SK-N-SH (cell line): ENCODE measurements at regions not wholly inside any gene's neighbourhood (a gene's known extent, or its start where the extent isn't known, plus 50 kb on each side); places are given as distances from the start of the nearest gene placed in this dataset.

ENCODE experiments used
- CTCF ChIA-PET: fragments of 300-600, 350-600 bp; formaldehyde crosslinking; extraction: SDS; loops from one replicate; lab custom pipeline; 2021; lab: Yijun Ruan, JAX
- POLR2A ChIA-PET: fragments of 350-600 bp; sonication (Branson Sonifier 250); formaldehyde crosslinking; extraction: SDS; loops from one replicate; lab custom pipeline; 2020; ENCODE audit warnings: antibody characterized with exemption, inconsistent platforms; lab: Yijun Ruan, JAX
- DNase-seq: peaks from one replicate; pipeline ENCODE4 v3.0.0; 2012
- H2AFZ ChIP-seq: fragments of 200-600 bp; sonication (generic); 2 replicates; pipeline ENCODE4 v1.8.1; 2016; ENCODE audit warnings: antibody characterized with exemption, mild to moderate bottlenecking, low read depth
- H3F3A ChIP-seq: fragments of 200-600 bp; sonication (generic); replicated peaks from 2 replicates; pipeline ENCODE3; 2016; ENCODE audit warnings: antibody characterized with exemption, mild to moderate bottlenecking; ENCODE audit not compliant: insufficient read depth
- H3K27ac ChIP-seq, 2 experiments: fragments of 200-500 bp in 1 of 2; fragments of 200-600 bp in 1 of 2; sonication (Bioruptor generic) in 1 of 2; sonication (generic), shearing (Covaris generic) in 1 of 2; 2 replicates each; pipeline versions ENCODE4 v1.5.1 to v1.6.1; 2014 to 2016; ENCODE audit warnings: low read depth in 2 of 2, inconsistent platforms in 1 of 2, low read length in 1 of 2, mild to moderate bottlenecking in 1 of 2, mixed read lengths in 1 of 2
- H3K27me3 ChIP-seq: fragments of 200-600 bp; sonication (generic), shearing (Covaris generic); 2 replicates; pipeline ENCODE4 v1.6.1; 2016; ENCODE audit warnings: mixed run types; ENCODE audit not compliant: insufficient read depth
- H3K36me3 ChIP-seq, 2 experiments: fragments of 200-500 bp in 1 of 2; fragments of 200-600 bp in 1 of 2; sonication (Bioruptor generic) in 1 of 2; sonication (generic) in 1 of 2; replicated peaks in 1 of 2; 2 replicates each; pipeline versions ENCODE3 to v1.5.1; 2014 to 2016; ENCODE audit warnings: low read length in 1 of 2, mild to moderate bottlenecking in 1 of 2; ENCODE audit not compliant: insufficient read depth in 2 of 2, control insufficient read depth in 1 of 2
- H3K4me1 ChIP-seq, 2 experiments: fragments of 200-500 bp in 1 of 2; fragments of 200-600 bp in 1 of 2; sonication (Bioruptor generic) in 1 of 2; sonication (generic), shearing (Covaris generic) in 1 of 2; 2 replicates each; pipeline versions ENCODE4 v1.5.1 to v1.6.1; 2014 to 2016; ENCODE audit warnings: low read depth in 1 of 2, low read length in 1 of 2, mixed run types in 1 of 2; ENCODE audit not compliant: insufficient read depth in 2 of 2, control insufficient read depth in 1 of 2
- H3K4me2 ChIP-seq: fragments of 200-600 bp; sonication (generic), shearing (Covaris generic); 2 replicates; pipeline ENCODE4 v1.6.1; 2017; ENCODE audit warnings: mixed run types
- H3K4me3 ChIP-seq, 2 experiments: fragments of 200-500 bp in 1 of 2; fragments of 200-600 bp in 1 of 2; sonication (Bioruptor generic) in 1 of 2; sonication (generic), shearing (Covaris generic) in 1 of 2; 2 replicates each; pipeline versions ENCODE4 v1.5.1 to v1.8.1; 2014 to 2016; ENCODE audit warnings: low read depth in 2 of 2, inconsistent platforms in 1 of 2, low read length in 1 of 2, mild to moderate bottlenecking in 1 of 2, mixed read lengths in 1 of 2, moderate library complexity in 1 of 2
- H3K79me2 ChIP-seq: fragments of 200-600 bp; sonication (generic); 2 replicates; pipeline ENCODE4 v1.8.1; 2017; ENCODE audit warnings: mild to moderate bottlenecking; ENCODE audit not compliant: insufficient read depth
- H3K9ac ChIP-seq: fragments of 200-600 bp; sonication (generic); 2 replicates; pipeline ENCODE4 v1.6.1; 2017; ENCODE audit warnings: mixed run types
- H3K9me2 ChIP-seq: fragments of 200-600 bp; sonication (generic); 2 replicates; pipeline ENCODE4 v1.6.1; 2017; ENCODE audit warnings: mixed run types
- H3K9me3 ChIP-seq: fragments of 200-600 bp; sonication (generic); 2 replicates; pipeline ENCODE4 v1.6.1; 2017; ENCODE audit warnings: mixed run types, mild to moderate bottlenecking, moderate library complexity
- H4K20me1 ChIP-seq: fragments of 200-600 bp; sonication (generic); 2 replicates; pipeline ENCODE4 v1.6.1; 2017; ENCODE audit warnings: mild to moderate bottlenecking, mixed run types; ENCODE audit not compliant: insufficient read depth
- EZH2phosphoT487 ChIP-seq: fragments of 200-600 bp; sonication (generic); IDR thresholded peaks from 2 replicates; pipeline ENCODE4 v1.6.1; 2017; ENCODE audit warnings: low read depth, mixed run types, mild to moderate bottlenecking, antibody characterized with exemption, moderate library complexity, borderline replicate concordance
- FOXJ3 ChIP-seq: sonication (generic); formaldehyde crosslinking; IDR thresholded peaks from 2 replicates; pipeline ENCODE4 v1.5.1; 2020; ENCODE audit warnings: mild to moderate bottlenecking, missing genetic modification reagents
- FOXM1 ChIP-seq: IDR thresholded peaks from 2 replicates; pipeline ENCODE4 v1.4.0; 2012; ENCODE audit warnings: low read depth, mild to moderate bottlenecking
- GABPA ChIP-seq: IDR thresholded peaks from 2 replicates; pipeline ENCODE4 v1.4.0; 2012; ENCODE audit warnings: low read depth, mild to moderate bottlenecking
- GATA2 ChIP-seq: sonication (generic); formaldehyde crosslinking; IDR thresholded peaks from 2 replicates; pipeline ENCODE4 v1.5.0; 2020; ENCODE audit warnings: mild to moderate bottlenecking, missing genetic modification reagents
- IRF3 ChIP-seq: fragments of 150-350 bp; IDR thresholded peaks from 2 replicates; pipeline ENCODE4 v1.6.1; 2016; ENCODE audit warnings: mild to moderate bottlenecking, low read depth, low read length
- JUND ChIP-seq: IDR thresholded peaks from 2 replicates; pipeline ENCODE4 v1.4.0; 2012
- MAX ChIP-seq: IDR thresholded peaks from 2 replicates; pipeline ENCODE4 v1.4.0; 2012; ENCODE audit warnings: low read depth
- MEF2A ChIP-seq: IDR thresholded peaks from 2 replicates; pipeline ENCODE4 v1.4.0; 2012; ENCODE audit warnings: low read depth, borderline replicate concordance
- NFIC ChIP-seq: IDR thresholded peaks from 2 replicates; pipeline ENCODE4 v1.4.0; 2012; ENCODE audit warnings: borderline replicate concordance
- PBX3 ChIP-seq: IDR thresholded peaks from 2 replicates; pipeline ENCODE4; 2012
- POLR2AphosphoS5 ChIP-seq: IDR thresholded peaks from 2 replicates; pipeline ENCODE4 v1.6.1; 2012; ENCODE audit warnings: low read depth, low read length
- RCOR1 ChIP-seq: fragments of 150-350 bp; IDR thresholded peaks from 2 replicates; pipeline ENCODE4 v1.6.1; 2017; ENCODE audit warnings: antibody characterized with exemption, low read length
- REST ChIP-seq: IDR thresholded peaks from 2 replicates; pipeline ENCODE4 v1.6.1; 2012; ENCODE audit warnings: mild to moderate bottlenecking, low read depth, low read length, moderate library complexity
- RXRA ChIP-seq: IDR thresholded peaks from 2 replicates; pipeline ENCODE4 v1.4.0; 2012; ENCODE audit warnings: low read depth, mild to moderate bottlenecking, borderline replicate concordance
- TAF1 ChIP-seq: IDR thresholded peaks from 2 replicates; pipeline ENCODE4 v1.6.1; 2012; ENCODE audit warnings: low read depth, mild to moderate bottlenecking, low read length, moderate library complexity, borderline replicate concordance
- TEAD4 ChIP-seq: IDR thresholded peaks from 2 replicates; pipeline ENCODE4 v1.4.0; 2012; ENCODE audit warnings: mild to moderate bottlenecking, borderline replicate concordance; ENCODE audit not compliant: insufficient read depth
- ZBTB33 ChIP-seq: IDR thresholded peaks from 2 replicates; pipeline ENCODE4 v1.4.0; 2012; ENCODE audit warnings: low read depth, borderline replicate concordance
- WGBS: methylation state at CpG from one replicate; pipeline ENCODE4 v1.1.6; 2017; ENCODE audit warnings: low lambda C conversion rate; 5-methylcytosine and 5-hydroxymethylcytosine counted together
- TF ChIP-seq, protein P1 (sequence below): fragments of 150-350 bp; IDR thresholded peaks from 2 replicates; pipeline ENCODE4 v1.6.1; 2017; ENCODE audit warnings: antibody characterized with exemption, low read length, low read depth, borderline replicate concordance

DNA sequence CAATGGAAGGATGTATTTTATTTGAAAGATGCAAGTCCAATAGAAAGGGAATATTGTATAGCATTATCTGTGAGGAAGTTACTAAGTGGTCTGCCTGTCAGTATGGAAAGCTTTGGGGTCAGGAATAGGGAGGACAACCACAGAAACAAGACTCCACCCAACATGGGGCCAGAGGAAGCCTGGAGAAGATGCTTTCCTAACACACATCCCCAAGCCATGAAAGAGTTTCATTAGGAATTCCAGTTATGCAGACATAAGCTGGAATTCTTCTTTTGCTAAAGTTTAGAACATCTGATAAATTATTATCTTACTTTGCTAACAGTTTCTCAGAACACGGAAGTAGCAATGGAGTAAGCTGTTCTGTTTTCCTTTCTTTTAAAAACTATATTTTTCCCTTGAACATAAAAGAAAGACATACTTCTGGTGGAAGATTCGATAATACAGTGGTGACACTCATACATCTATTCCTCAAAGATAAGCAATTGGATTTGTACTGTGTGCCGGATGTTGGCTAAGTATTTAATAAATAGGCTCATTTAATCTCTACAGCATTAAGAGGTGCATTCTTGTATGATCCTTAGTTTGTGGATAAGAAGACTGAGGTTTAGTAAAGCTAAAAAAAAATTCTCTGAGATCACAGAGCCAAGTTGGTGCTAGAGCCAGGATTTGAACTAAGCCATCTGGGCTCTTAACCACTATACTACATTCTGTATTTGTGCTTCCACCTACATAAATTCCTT, 51.0 kb upstream of the GAS7 start:
- ChIA-PET POLR2A (no interaction called here), CTCF (interaction anchor here (1.2 kb wide), 1 partner anchor 505 kb away, joined by 3 read pairs; no protein-coding TSS in a partner anchor)
- Histone ChIP-seq H3K4me3 (no peak overlapping the region), H2AFZ (no peak overlapping the region), H3K4me1 (no peaks in the 10 kb centered on the region), H4K20me1 (no peaks in the 10 kb centered on the region), H3F3A (no peaks in the 10 kb centered on the region), H3K4me2 (no peak overlapping the region), H3K9me3 (no peaks in the 10 kb centered on the region), H3K9me2 (no peaks in the 10 kb centered on the region), H3K9ac (no peak overlapping the region), H3K36me3 (no peaks in the 10 kb centered on the region), H3K27ac (no peak overlapping the region), H3K27me3 (no peaks in the 10 kb centered on the region), H3K79me2 (no peaks in the 10 kb centered on the region)
- TF ChIP-seq MEF2A = no peak
- TF ChIP-seq RXRA = no peak
- TF ChIP-seq TEAD4 = no peak
- TF ChIP-seq NFIC = no peak
- no peak for TF ChIP-seq REST
- TF ChIP-seq GATA2 = no peak
- no peak for TF ChIP-seq GABPA
- no peak for TF ChIP-seq MAX
- no peak for TF ChIP-seq POLR2AphosphoS5
- no peak for TF ChIP-seq PBX3
- no peak for TF ChIP-seq FOXM1
- no peak for TF ChIP-seq IRF3
- TF ChIP-seq, protein P1, sequence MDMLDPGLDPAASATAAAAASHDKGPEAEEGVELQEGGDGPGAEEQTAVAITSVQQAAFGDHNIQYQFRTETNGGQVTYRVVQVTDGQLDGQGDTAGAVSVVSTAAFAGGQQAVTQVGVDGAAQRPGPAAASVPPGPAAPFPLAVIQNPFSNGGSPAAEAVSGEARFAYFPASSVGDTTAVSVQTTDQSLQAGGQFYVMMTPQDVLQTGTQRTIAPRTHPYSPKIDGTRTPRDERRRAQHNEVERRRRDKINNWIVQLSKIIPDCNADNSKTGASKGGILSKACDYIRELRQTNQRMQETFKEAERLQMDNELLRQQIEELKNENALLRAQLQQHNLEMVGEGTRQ = no peak
- TF ChIP-seq FOXJ3 (CRISPR knock-in tag) = no peak
- TF ChIP-seq EZH2phosphoT487 = no peak
- no peak for TF ChIP-seq ZBTB33
- TF ChIP-seq TAF1 = no peak
- no peak for TF ChIP-seq JUND
- TF ChIP-seq RCOR1 = no peak
- WGBS = 8% methylated on average over 3 of the region's 3 CpGs
- no peak for DNase-seq
